ENCODE measurements at regions not wholly inside any gene's neighbourhood (a gene's known extent, or its start where the extent isn't known, plus 50 kb on each side); places are given as distances from the start of the nearest gene placed in this dataset.

- TF ChIP-seq EZH2 (IDR thresholded peaks at IDR 0.05; ENCODE audit: borderline replicate concordance, insufficient read depth, low read depth, low read length, poor library complexity, severe bottlenecking) = no peak
- TF ChIP-seq CTCF (IDR thresholded peaks at IDR 0.05) = no peak
These were observed 344.6 kb upstream of the ACVR2A start for GRCh38 chr2:147500229-147500628.
